Activated T-cell treated with anti-CD3 and anti-CD28 coated beads for 48 hours (primary cell): ENCODE measurements at regions not wholly inside any gene's neighbourhood (a gene's known extent, or its start where the extent isn't known, plus 50 kb on each side); places are given as distances from the start of the nearest gene placed in this dataset.
"Not testable (repeated sequence)": the region's sequence is repeated elsewhere in the genome, so short reads cannot be mapped to it uniquely, and the experiment has no call there.

Experiments used
- DNase-seq: peaks from one replicate; pipeline ENCODE4 v3.0.0-alpha.2; 2020; ENCODE audit warnings: low read depth

DNA sequence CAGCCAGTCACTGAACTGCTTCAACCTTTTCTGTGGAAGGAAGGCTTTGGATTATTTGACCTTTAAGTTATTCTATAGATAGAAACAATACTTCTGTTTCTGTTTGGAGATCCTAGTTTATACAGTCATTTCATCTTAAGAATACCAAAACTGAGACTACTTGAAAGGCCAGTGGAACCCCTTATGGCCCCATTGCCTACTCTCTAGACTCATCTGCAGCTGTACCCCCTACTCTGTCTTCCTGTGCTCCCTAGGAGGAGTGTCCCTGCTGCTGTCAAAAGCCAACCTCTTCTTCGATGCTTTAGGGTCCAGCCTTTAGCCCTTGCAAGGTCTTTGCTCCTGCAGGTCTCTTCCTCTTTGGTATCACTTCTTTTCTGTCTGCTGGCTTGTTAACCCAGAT lies 169.6 kb downstream of the EDEM1 start:
- no peak for DNase-seq

- DNase-seq = no peak
Measured at GRCh38 chr3:5358911-5359310, 171.4 kb downstream of the EDEM1 start.

DNA sequence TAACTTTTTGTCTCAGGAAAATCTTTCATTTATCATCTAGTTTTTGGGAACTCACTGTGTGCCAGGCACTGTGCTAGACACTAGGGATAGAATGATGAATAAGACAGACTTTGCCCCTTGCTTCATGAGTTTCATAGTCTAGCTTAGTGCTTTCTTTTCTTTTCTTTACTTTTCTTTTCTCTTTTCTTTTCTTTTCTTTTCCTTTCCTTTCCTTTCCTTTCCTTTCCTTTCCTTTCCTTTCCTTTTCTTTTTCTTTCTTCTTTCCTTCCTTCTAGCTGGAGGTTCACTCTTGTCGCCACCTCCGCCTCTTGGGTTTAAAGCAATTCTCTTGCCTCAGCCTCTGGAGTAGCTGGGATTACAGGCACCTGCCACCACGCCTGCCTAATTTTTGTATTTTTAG lies 172.9 kb downstream of the EDEM1 start:
- no peak for DNase-seq

GRCh38 chr3:5366746-5367145 lies 179.2 kb downstream of the EDEM1 start:
- DNase-seq = no peak

DNA sequence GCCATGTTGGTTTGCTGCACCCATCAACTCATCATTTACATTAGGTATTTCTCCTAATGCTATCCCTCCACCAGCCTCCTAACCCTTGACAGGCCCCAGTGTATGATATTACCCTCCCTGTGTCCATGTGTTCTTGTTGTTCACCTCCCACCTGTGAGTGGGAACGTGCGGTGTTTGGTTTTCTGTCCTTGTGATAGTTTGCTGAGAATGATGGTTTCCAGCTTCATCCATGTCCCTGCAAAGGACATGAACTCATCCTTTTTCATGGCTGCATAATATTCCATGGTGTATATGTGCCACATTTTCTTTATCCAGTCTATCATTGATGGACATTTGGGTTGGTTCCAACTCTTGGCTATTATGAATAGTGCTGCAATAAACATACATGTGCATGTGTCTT lies 184.0 kb downstream of the EDEM1 start:
- not testable (repeated sequence) for DNase-seq

GRCh38 chr3:5376761-5377160 lies 189.3 kb downstream of the EDEM1 start:
- DNase-seq = no peak

DNA sequence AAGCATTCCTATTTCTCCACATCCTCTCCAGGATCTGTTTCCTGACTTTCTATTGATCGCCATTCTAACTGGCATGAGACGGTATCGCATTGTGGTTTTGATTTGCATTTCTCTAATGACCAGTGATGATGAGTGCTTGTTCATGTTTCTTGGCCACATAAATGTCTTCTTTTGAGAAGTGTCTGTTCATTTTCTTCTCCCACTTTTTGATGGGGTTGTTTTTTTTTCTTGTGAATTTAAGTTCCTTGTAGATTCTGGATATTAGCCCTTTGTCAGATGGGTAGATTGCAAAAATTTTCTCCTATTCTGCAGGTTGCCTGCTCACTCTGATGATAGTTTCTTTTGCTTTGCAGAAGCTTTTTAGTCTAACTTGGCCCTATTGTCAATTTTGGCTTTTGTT lies 191.8 kb downstream of the EDEM1 start:
- not testable (repeated sequence) for DNase-seq

- DNase-seq = not testable (repeated sequence)
Measured at GRCh38 chr3:5383486-5384263, 196.2 kb downstream of the EDEM1 start.

GRCh38 chr3:5384557-5385236 lies 197.2 kb downstream of the EDEM1 start:
- DNase-seq = no peak

GRCh38 chr3:5388091-5388490 lies 200.6 kb downstream of the EDEM1 start:
- no peak for DNase-seq

- no peak for DNase-seq
Measured at GRCh38 chr3:5389057-5389456, 201.6 kb downstream of the EDEM1 start.

DNA sequence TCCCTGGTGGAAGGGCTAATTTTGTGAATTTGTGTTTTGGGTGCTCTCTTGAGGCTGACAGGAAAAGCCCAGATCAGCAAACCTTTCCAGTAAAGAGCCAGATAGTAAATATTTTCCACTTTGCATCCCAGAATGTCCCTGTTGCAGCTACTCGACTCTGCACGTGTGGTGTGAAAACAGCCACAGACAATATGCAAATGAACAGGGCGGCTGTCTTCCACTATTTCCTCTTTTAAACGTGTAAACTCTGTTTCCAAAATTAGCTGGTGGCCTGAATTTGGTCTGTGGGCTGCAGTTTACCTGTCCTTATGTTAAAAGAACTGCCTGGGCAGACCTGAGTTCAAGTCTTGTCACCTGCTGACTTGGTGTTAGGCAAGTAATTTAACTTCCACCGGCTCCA lies 202.7 kb downstream of the EDEM1 start:
- DNase-seq = no peak

DNA sequence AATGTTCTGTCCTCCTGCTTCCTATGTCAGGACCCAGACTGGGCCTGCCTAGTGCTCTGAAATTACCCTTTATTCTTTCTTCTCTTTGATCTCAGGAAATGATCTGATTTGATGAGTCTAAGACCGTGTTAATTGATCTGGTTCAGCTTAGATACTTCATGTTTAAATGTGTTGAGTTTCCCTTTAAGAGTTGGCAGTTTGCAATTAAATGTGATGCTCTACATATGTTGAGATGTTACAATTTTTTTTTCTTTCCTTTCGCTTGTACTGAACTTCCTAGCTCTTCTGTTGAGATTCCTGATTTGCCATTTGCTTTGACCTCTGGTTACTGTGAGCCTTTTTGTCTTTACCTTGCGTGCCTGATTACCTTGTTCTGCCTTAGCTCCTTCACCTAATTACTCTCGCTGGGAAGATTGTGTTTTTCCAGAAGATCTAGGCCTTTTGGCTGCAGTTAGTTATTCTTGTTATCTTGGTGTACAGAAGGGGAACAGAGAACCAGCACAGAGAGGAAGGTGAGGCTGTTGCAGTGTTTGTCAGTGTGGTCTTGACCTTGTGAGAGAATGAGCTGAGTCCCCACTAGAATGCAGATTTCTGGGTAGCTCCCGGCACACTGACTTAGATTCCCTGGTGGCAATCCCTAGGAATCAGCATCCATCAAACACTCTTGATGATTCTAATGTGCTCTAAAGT lies 203.6 kb downstream of the EDEM1 start:
- no peak for DNase-seq

GRCh38 chr3:5401002-5401401 lies 213.5 kb downstream of the EDEM1 start:
- no peak for DNase-seq

DNA sequence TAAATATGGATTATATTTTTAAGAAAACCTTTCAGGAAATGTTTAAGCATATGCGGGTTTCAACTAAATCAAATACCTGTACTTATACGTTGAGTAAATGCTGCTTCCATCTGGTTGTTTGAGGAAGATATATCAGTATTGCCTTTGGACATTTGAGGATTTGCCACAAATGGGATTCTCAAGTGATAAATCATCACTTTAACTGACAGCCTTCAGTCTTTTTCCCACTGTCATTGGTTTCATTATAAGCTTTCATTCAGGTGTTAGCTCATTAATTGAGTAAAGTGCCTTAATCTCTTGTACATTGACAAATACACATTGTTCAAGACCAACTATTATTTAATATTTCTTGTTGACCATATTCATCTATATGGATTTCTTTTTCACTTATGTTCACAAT lies 217.2 kb downstream of the EDEM1 start:
- DNase-seq = no peak

GRCh38 chr3:5411786-5412185 lies 224.3 kb downstream of the EDEM1 start:
- DNase-seq = no peak

- DNase-seq = no peak
Measured at GRCh38 chr3:5423076-5423475, 235.6 kb downstream of the EDEM1 start.

- no peak for DNase-seq
Measured at GRCh38 chr3:5423523-5423922, 236.0 kb downstream of the EDEM1 start.

GRCh38 chr3:5425371-5425770 lies 237.9 kb downstream of the EDEM1 start:
- DNase-seq = no peak

GRCh38 chr3:5426094-5426883 lies 238.8 kb downstream of the EDEM1 start:
- DNase-seq = peak; percentile 62

DNA sequence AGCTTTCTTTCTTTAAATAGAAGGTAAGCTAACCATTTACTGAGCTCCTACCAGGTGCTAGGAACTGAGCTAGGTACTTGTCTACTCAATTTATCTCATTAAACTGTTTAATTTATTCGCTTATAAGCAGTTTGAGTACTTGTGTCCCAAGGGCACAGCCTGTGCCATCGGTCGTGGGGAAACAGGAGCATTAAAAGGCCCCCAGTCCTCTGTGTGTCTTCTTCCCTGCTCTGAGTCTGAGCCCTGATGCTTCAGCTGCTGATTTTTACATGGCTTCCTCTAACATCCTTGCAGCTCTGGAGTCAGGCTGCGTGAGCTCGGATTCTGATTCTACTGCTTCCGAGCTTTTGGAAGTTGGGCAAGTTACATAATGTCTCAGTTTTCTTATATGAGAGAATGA lies 239.5 kb downstream of the EDEM1 start:
- no peak for DNase-seq

GRCh38 chr3:5427938-5428337 lies 240.4 kb downstream of the EDEM1 start:
- no peak for DNase-seq
